ENCODE measurements at regions not wholly inside any gene's neighbourhood (a gene's known extent, or its start where the extent isn't known, plus 50 kb on each side); places are given as distances from the start of the nearest gene placed in this dataset.
A peak's percentile ranks its signal among the peaks of the same experiment; 100 is the strongest.
"Not testable (repeated sequence)": the region's sequence is repeated elsewhere in the genome, so short reads cannot be mapped to it uniquely, and the experiment has no call there.

- H3K36me3 ChIP-seq (replicated peaks; ENCODE audit: control insufficient read depth, insufficient read depth, low read length): no peaks in the 10 kb centered on the region
- DNase-seq: peak; percentile 72
These were observed 180.2 kb downstream of the PTPRU start for GRCh38 chr1:29416267-29417146.

DNA sequence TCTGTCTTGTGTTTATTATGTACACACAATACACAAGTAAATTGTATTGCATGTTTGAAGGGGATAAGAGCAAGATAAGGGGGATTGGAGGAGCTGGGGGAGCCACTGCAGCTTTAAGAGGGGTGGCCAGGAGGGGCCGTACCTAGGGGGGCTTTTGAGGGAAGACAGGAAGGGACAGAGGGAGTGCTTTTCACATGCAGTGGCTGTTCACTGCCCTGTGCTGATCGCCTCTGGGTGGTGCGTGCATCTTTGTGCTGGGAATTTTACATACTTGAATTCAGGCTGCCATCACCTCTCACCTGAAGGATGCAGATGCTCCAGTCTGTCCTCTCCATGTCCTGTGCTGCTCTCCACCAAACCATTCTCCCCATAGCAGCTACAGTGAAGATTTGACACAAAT is 179.5 kb downstream of the PTPRU start:
- Histone ChIP-seq H3K36me3 (replicated peaks; ENCODE audit: control insufficient read depth, insufficient read depth, low read length) (no peaks in the 10 kb centered on the region), H3K27me3 (ENCODE audit: control insufficient read depth, insufficient read depth, low read length) (no peaks in the 10 kb centered on the region), H3K4me3 (ENCODE audit: insufficient read depth, low read depth, low read length) (no peak overlapping the region)
- peak; percentile 22 for DNase-seq

More at GRCh38 chr1:29416267-29417146, 180.2 kb downstream of the PTPRU start:
- no peak overlapping the region for H3K4me3 ChIP-seq (ENCODE audit: insufficient read depth, low read depth, low read length)
- no peaks in the 10 kb centered on the region for H3K27me3 ChIP-seq (ENCODE audit: control insufficient read depth, insufficient read depth, low read length)

DNA sequence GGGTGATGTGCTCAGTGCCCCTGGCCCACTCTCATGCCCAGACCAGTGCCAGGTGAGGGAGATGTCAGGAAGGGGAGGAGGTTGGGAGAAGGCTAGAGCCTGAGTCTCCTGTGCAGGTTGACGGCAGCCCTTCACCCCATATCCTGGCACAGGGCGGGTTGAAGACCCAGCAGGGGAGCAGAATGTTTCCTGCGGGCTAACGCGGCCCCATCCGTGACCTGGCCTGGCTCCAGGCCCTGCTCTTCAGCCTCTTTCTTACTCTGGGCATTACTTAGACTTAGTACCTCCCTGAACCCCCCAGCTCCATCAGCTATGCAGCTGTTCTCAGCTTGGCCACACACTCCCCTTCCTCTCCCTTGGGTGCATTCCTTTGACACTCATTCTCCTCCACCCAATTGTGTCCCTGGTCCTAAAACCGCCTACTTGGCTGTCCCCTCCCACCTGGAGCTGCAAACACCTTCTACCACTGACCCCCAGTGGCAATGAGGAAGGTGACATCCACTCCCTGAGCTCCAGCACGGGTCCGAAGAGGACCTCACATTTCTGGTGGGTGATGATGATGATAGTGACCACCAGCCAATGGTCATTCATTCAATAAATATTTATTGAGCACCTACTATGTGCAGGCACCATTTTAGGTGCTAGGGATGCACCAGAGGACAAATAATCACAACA is 179.0 kb downstream of the PTPRU start:
- peak; percentile 80 for DNase-seq
- Histone ChIP-seq H3K36me3 (replicated peaks; ENCODE audit: control insufficient read depth, insufficient read depth, low read length) (no peaks in the 10 kb centered on the region), H3K4me3 (ENCODE audit: insufficient read depth, low read depth, low read length) (no peak overlapping the region), H3K27me3 (ENCODE audit: control insufficient read depth, insufficient read depth, low read length) (no peaks in the 10 kb centered on the region)

DNA sequence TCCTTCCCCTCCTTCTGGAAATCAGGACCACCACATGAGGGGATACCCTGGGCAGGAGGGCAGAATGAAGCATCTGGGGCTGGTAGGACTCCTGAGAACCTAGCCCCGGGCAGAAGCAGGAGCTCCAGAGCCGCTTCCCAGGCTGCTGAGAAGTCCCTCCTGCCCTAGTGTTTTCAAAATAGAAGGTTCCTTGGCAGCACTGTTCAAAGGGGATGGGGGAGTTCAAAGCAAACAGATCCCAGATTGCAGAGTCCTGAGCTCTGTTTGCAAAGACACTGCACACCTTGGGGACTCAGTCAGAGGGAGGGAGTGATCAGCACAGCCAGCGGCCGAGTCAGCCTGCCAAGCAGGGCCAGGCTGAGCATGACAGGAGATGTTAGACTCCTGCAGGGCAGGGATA is 177.8 kb downstream of the PTPRU start:
- Histone ChIP-seq H3K27me3 (ENCODE audit: control insufficient read depth, insufficient read depth, low read length) (no peaks in the 10 kb centered on the region), H3K4me3 (ENCODE audit: insufficient read depth, low read depth, low read length) (no peak overlapping the region), H3K36me3 (replicated peaks; ENCODE audit: control insufficient read depth, insufficient read depth, low read length) (no peaks in the 10 kb centered on the region)
- peak; percentile 8 for DNase-seq

- no peaks in the 10 kb centered on the region for H3K27me3 ChIP-seq (ENCODE audit: control insufficient read depth, insufficient read depth, low read length)
- H3K36me3 ChIP-seq (replicated peaks; ENCODE audit: control insufficient read depth, insufficient read depth, low read length): no peaks in the 10 kb centered on the region
- H3K4me3 ChIP-seq (ENCODE audit: insufficient read depth, low read depth, low read length): no peak overlapping the region
- DNase-seq: no peak
These were observed 177.3 kb downstream of the PTPRU start for GRCh38 chr1:29413661-29414060.

- Histone ChIP-seq H3K36me3 (replicated peaks; ENCODE audit: control insufficient read depth, insufficient read depth, low read length) (no peaks in the 10 kb centered on the region), H3K27me3 (ENCODE audit: control insufficient read depth, insufficient read depth, low read length) (no peaks in the 10 kb centered on the region), H3K4me3 (ENCODE audit: insufficient read depth, low read depth, low read length) (no peak overlapping the region)
- DNase-seq: peak; percentile 13
These were observed 176.3 kb downstream of the PTPRU start for GRCh38 chr1:29412591-29412990.

DNA sequence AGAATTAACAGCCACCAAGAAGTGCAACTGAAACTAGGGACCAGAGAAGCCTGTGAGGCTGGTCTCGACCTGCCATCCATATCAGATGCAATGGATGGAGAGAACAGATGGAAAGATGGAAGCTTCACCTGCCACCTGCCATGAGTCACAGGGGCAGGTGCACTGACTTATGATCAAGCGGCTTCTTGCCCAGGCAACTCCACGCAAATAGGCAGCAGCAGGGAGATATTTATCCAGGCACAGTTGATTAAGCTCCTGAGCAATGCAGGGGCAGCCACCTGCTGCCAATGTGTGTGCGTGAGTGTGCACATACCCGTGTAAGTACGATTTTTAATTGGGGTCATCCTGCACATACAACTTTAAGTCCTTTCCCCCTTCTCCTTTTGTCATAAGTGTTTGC is 174.2 kb downstream of the PTPRU start:
- Histone ChIP-seq H3K36me3 (replicated peaks; ENCODE audit: control insufficient read depth, insufficient read depth, low read length) (no peaks in the 10 kb centered on the region), H3K27me3 (ENCODE audit: control insufficient read depth, insufficient read depth, low read length) (no peaks in the 10 kb centered on the region; the same call in 1 of the 2 replicates), H3K4me3 (ENCODE audit: insufficient read depth, low read depth, low read length) (no peak overlapping the region)
- DNase-seq: no peak

GRCh38 chr1:29409616-29410015 is 173.3 kb downstream of the PTPRU start:
- no peaks in the 10 kb centered on the region; the same call in 1 of the 2 replicates for H3K27me3 ChIP-seq (ENCODE audit: control insufficient read depth, insufficient read depth, low read length)
- H3K36me3 ChIP-seq (replicated peaks; ENCODE audit: control insufficient read depth, insufficient read depth, low read length): no peaks in the 10 kb centered on the region
- no peak for DNase-seq
- H3K4me3 ChIP-seq (ENCODE audit: insufficient read depth, low read depth, low read length): no peak overlapping the region

- Histone ChIP-seq H3K4me3 (ENCODE audit: insufficient read depth, low read depth, low read length) (no peak overlapping the region), H3K36me3 (replicated peaks; ENCODE audit: control insufficient read depth, insufficient read depth, low read length) (no peaks in the 10 kb centered on the region)
- no peak for DNase-seq
These were observed 172.7 kb downstream of the PTPRU start for GRCh38 chr1:29408831-29409605.

DNA sequence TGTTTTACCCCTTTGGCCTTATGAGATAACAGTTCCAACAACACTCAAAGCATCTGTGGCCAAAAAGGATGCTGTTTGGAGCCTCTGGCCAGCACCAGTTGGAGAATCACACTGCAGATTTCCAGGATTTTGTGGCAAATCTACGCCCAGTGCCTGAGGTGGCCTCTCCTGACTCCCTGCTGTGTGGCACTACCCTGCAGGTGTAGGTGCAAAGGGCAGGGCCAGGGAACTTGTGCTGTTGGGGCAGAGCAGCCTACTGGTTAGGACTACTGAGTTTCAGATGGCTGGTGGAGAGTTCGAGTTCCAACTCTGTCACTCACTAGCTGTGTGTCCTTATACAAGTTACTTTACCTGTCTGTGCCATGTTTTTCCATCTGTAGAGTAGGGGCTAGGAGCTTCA is 170.5 kb downstream of the PTPRU start:
- H3K27me3 ChIP-seq (ENCODE audit: control insufficient read depth, insufficient read depth, low read length): no peaks in the 10 kb centered on the region; the same call in 1 of the 2 replicates
- DNase-seq: no peak
- H3K36me3 ChIP-seq (replicated peaks; ENCODE audit: control insufficient read depth, insufficient read depth, low read length): no peaks in the 10 kb centered on the region
- no peak overlapping the region for H3K4me3 ChIP-seq (ENCODE audit: insufficient read depth, low read depth, low read length)

More at GRCh38 chr1:29408831-29409605, 172.7 kb downstream of the PTPRU start:
- H3K27me3 ChIP-seq (ENCODE audit: control insufficient read depth, insufficient read depth, low read length): no peaks in the 10 kb centered on the region; the same call in 1 of the 2 replicates

DNA sequence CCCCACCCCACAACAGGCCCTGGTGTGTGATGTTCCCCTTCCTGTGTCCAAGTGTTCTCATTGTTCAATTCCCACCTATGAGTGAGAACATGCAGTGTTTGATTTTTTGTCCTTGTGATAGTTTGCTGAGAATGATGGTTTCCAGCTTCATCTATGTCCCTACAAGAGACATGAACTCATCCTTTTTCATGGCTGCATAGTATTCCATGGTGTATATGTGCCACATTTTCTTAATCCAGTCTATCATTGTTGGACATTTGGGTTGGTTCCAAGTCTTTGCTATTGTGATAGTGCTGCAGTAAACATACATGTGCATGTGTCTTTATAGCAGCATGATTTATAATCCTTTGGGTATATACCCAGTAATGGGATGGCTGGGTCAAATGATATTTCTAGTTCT is 163.9 kb downstream of the PTPRU start:
- not testable (repeated sequence) for DNase-seq; H3K36me3 ChIP-seq (replicated peaks; ENCODE audit: control insufficient read depth, insufficient read depth, low read length); H3K4me3 ChIP-seq (ENCODE audit: insufficient read depth, low read depth, low read length); H3K27me3 ChIP-seq (ENCODE audit: control insufficient read depth, insufficient read depth, low read length)

- DNase-seq: no peak
These were observed 163.1 kb downstream of the PTPRU start for GRCh38 chr1:29399465-29399864.

DNA sequence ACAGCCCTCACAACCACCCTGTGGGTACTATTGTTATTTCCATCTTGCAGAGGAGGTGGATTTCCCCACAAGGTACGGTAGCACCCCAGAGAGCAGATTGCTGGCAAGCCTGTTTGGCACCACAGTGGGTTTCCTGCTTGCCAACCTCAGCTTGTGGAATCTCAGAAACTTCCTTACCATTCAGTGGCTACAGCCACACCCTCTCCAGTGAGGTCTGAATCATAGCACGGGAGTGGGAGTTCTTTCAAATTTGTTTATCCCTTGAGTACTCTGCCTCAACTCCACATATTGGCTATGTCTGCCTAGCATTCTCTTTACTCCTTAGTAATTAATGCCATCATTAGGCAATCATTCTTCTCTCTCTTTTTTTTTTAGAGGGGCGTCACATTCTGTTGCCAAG is 162.1 kb downstream of the PTPRU start:
- H3K27me3 ChIP-seq (ENCODE audit: control insufficient read depth, insufficient read depth, low read length): no peaks in the 10 kb centered on the region
- H3K4me3 ChIP-seq (ENCODE audit: insufficient read depth, low read depth, low read length): no peak overlapping the region
- peak; percentile 3 for DNase-seq
- no peaks in the 10 kb centered on the region for H3K36me3 ChIP-seq (replicated peaks; ENCODE audit: control insufficient read depth, insufficient read depth, low read length)

More at GRCh38 chr1:29399465-29399864, 163.1 kb downstream of the PTPRU start:
- Histone ChIP-seq H3K36me3 (replicated peaks; ENCODE audit: control insufficient read depth, insufficient read depth, low read length) (no peaks in the 10 kb centered on the region), H3K4me3 (ENCODE audit: insufficient read depth, low read depth, low read length) (no peak overlapping the region), H3K27me3 (ENCODE audit: control insufficient read depth, insufficient read depth, low read length) (no peaks in the 10 kb centered on the region)

- Histone ChIP-seq H3K36me3 (replicated peaks; ENCODE audit: control insufficient read depth, insufficient read depth, low read length) (no peaks in the 10 kb centered on the region), H3K4me3 (ENCODE audit: insufficient read depth, low read depth, low read length) (no peak overlapping the region)
- peak; percentile 5 for DNase-seq
These were observed 161.7 kb downstream of the PTPRU start for GRCh38 chr1:29397981-29398380.

More at GRCh38 chr1:29397981-29398380, 161.7 kb downstream of the PTPRU start:
- no peaks in the 10 kb centered on the region for H3K27me3 ChIP-seq (ENCODE audit: control insufficient read depth, insufficient read depth, low read length)

All from H7 (cell line).